Right lobe of liver (tissue), 4 donors: ENCODE measurements at regions not wholly inside any gene's neighbourhood (a gene's known extent, or its start where the extent isn't known, plus 50 kb on each side); places are given as distances from the start of the nearest gene placed in this dataset.

Experiments used
- CTCF ChIP-seq, 4 donors: fragments of 200-600 bp in 3 of 4; fragments of 450-650 bp in 1 of 4; IDR thresholded peaks; one replicate each; pipeline versions ENCODE4 v1.5.1 to v1.8.0; 2016 to 2022; ENCODE audit warnings: antibody characterized with exemption in 4 of 4, mild to moderate bottlenecking in 2 of 4
- POLR2A ChIP-seq: fragments of 450-650 bp; IDR thresholded peaks from one replicate; pipeline ENCODE4 v1.6.1; 2017; ENCODE audit warnings: antibody characterized with exemption, mild to moderate bottlenecking
- donor health status: DM: no; HTN: no; CAD: no.
- donor health status: DM: no; HTN: no; CAD: no.
- donor health status: DM: no; HTN: yes; CAD: no.

GRCh38 chr1:222331765-222332164, 216.1 kb downstream of the HHIPL2 start:
- TF ChIP-seq POLR2A (no peak), CTCF (IDR thresholded peaks at IDR 0.05) (no peak)
